ENCODE measurements at regions not wholly inside any gene's neighbourhood (a gene's known extent, or its start where the extent isn't known, plus 50 kb on each side); places are given as distances from the start of the nearest gene placed in this dataset.

DNA sequence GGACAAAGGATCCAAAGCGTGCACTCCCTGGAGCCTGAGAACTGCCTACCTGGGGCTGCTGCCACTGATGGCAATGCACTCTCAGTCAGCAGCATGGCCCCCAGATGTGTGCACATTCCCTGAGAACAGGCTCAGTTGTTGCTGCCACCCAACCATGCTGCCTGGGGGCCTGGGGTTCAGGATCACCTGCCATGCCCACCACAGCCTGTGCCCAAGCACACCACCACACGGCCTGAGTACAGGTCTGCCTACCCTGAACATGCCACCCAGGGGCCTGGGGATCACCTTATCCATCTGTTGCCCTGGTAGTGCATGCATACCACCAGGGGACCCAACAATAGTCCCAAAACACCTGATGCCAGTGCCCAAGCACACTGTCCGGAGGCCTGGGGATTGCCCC lies 1174.5 kb downstream of the SORCS1 start:
- in situ Hi-C loops (cut with HindIII; ENCODE audit: low sequenced_read_pairs): no loop called here

- in situ Hi-C loops (cut with HindIII; ENCODE audit: low sequenced_read_pairs): no loop called here
These were observed 1175.7 kb downstream of the SORCS1 start for GRCh38 chr10:105988848-105989247.

GRCh38 chr10:105986912-105987635 lies 1177.4 kb downstream of the SORCS1 start:
- in situ Hi-C loops (cut with HindIII; ENCODE audit: low sequenced_read_pairs): no loop called here

DNA sequence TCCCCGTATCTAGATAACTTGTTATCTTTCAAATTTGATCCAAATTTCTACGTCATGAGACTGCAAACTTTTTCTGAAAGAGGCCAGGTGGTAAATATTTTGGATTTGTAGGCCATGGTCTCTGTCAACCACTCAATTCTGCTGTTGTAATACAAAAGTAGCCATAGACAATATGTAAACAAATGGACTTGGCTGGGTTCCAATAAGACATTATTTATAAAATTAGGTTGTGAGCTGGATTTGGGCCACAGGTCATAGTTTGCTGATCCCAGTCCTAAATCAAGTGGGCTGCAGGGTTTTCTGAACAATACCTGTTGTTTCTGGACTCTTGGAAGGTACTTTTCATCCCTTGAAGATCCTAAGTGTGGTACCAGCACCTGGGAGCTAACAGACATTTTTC lies 1178.0 kb downstream of the SORCS1 start:
- in situ Hi-C loops (cut with HindIII; ENCODE audit: low sequenced_read_pairs): no loop called here

DNA sequence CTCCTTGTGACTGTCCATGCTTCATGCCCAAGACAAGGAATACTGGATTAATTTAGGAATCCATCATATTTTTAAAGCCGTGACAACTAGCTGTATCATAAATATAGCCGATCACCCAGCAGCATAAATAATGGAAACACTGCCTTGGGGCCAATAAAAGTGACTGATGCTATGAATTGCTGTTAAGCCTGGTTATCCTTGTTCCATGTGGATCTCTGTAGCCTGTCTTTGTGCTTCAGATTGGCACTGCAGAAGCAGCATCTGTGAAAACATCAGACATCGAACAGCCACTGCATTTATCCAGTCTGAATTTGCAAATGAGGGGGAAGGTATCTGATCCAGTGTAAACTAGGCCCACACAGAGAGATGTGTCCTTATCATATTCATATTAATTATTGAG lies 1181.8 kb downstream of the SORCS1 start:
- in situ Hi-C loops (cut with HindIII; ENCODE audit: low sequenced_read_pairs): no loop called here

DNA sequence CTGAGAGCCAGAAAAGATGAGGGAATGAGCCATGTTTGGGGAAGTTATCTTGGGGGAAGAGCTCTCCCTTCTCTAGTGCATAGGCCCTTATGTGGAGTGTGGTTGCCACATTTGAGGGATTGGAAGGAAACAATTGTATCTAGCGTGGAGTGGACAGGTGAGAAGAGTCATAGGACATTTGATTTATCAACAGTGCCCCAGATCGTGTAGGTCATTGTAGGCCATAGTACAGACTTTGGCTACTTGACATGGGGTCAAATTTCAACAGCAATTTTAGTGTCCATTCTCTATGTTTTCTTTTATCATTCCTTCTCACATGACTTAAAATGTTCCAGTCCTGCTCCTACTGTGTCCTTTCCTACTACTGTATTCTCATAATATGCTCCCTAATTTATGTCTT lies 1182.8 kb downstream of the SORCS1 start:
- in situ Hi-C loops (cut with HindIII; ENCODE audit: low sequenced_read_pairs): no loop called here

- in situ Hi-C loops (cut with HindIII; ENCODE audit: low sequenced_read_pairs): no loop called here
These were observed 1189.6 kb downstream of the SORCS1 start for GRCh38 chr10:105974803-105975456.

GRCh38 chr10:105973902-105974301 lies 1190.6 kb downstream of the SORCS1 start:
- in situ Hi-C loops (cut with HindIII; ENCODE audit: low sequenced_read_pairs): no loop called here

DNA sequence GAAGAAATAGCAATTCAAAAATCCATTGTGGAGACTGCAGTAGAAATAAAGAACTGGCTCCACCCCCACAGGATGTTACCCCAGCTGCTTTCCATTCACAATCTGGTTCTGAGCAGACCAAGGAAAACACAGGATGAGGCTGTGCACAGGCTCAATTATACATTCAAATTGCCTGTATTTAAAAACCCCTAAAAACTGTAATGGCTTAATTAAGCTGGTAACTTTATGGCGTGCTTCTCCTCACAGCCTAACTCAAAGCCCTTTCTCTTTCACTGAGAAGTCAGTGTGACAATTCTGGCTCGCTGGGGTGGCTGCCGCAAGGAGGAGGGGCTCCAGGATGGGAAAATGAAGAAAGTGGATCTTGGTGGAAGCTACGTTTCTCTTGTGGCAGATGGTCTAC lies 1191.1 kb downstream of the SORCS1 start:
- in situ Hi-C loops (cut with HindIII; ENCODE audit: low sequenced_read_pairs): no loop called here

DNA sequence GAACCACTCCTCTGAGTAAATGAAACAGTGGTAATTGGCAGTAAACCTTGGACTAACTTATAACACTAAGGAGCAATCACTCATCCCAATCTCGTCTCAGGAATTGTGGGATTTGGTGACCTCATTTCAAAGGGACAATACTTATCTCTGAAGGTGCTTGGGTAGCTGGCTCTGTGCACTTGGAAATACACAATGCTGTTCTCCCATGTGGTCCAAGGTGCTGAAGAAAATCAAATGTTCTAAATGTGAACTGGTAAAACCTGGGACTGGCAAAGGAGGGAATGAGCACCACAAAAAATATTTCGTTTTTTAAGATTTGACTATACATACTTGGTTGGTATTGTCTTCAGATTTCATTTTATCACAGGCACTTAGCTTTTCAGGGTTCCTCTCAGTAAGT lies 1193.0 kb downstream of the SORCS1 start:
- in situ Hi-C loops (cut with HindIII; ENCODE audit: low sequenced_read_pairs): no loop called here

- in situ Hi-C loops (cut with HindIII; ENCODE audit: low sequenced_read_pairs): no loop called here
These were observed 1194.6 kb downstream of the SORCS1 start for GRCh38 chr10:105969884-105970377.

DNA sequence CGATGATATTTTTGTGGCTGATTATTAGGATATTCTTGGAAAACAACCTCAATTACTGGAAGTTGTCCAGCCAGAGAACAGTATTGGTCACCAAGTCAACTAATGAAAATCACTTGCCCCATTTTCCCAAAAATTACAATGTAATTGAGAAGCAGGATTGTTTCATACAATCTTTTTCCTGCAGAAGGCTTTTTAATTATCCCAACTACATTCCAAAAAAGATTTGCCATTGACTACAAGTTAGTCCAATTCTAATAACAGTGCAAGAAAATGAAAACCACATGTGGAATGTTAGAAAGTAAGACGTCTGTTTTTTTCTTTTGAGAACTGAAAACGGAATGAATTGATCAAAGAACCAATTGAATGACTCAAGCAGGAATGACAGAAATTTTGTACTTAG lies 1195.8 kb downstream of the SORCS1 start:
- in situ Hi-C loops (cut with HindIII; ENCODE audit: low sequenced_read_pairs): no loop called here

DNA sequence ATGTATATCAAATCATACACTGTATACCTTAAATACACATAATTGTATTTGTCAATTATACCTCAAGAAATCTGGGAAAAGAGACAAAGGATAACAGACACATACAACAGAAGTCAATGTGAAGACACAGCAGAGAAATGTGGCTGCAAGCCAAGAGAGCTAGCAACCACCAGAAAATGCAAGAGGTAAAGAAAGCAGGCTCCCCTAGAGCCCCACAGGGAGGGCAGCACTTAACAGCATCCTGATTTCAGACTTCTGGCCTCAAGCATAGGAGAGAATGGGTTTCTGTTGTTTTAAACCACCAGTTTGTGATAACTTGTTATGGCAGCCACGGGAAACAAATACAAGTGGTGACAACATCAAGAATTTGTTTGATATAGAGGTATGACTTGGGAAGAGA lies 1197.2 kb downstream of the SORCS1 start:
- in situ Hi-C loops (cut with HindIII; ENCODE audit: low sequenced_read_pairs): no loop called here

DNA sequence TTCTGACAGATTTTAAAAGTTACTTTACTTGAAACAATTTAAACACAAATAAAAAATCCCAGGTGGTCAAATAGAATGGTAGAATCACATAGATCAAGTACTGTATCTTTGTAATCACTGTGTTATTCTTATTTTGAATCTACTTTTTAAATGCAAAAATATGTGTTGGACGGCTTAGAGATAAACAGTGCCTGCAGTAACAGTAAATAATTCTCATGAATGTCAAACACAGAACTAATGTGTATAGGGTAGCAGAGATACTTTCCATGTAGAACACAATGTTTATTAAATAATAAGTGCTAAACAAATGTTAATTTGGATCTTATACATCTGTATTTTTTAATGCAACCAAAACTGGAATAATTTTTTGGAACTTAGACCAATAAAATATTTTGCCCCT lies 1199.4 kb downstream of the SORCS1 start:
- in situ Hi-C loops (cut with HindIII; ENCODE audit: low sequenced_read_pairs): no loop called here

DNA sequence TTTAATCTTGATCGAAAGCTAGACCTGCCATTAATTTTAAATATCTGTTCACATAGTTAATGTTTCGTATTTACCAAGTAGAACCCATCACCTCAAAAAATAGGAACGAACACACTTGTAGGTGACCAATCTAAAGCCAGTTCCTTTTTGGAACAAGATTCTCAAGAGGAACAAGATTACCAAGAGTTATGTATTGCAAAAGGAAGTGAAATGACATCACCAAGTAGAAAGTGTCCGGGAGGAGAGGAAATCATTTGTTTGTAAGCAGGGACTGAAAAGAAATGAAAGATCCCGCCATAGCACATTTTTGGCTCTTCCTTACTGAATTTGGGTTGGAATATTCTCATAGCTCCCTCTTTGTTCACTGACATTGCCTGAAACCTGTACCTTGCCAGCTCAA lies 1200.5 kb downstream of the SORCS1 start:
- in situ Hi-C loops (cut with HindIII; ENCODE audit: low sequenced_read_pairs): no loop called here

DNA sequence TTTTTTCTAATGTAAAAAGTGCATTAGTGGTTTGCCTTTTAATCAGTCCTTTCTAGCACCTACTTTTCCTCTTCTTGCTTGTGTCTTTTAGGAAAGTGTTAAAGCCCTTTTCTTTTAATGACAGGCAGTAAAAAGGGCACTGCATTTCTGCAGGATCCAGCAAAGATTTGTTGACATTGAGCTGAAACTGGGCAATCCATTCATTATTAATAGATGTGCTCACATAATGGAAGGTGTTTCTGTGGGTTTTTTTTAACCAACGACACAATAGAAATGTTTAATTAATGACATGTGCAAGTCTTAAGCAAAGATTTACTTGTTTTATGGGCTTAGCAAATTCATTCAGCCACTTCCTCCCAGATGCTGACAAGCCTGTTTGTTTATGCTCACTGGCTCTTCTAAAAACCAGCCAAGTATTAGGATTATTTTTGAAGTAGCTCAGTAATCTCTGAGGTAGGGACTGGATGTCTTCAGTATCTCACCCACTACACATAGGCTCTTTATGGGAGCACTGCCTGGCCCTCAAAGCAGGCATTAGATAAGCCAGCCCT lies 1201.1 kb downstream of the SORCS1 start:
- in situ Hi-C loops (cut with HindIII; ENCODE audit: low sequenced_read_pairs): no loop called here

GRCh38 chr10:105956550-105956949 lies 1208.0 kb downstream of the SORCS1 start:
- in situ Hi-C loops (cut with HindIII; ENCODE audit: low sequenced_read_pairs): no loop called here

GRCh38 chr10:105953861-105954260 lies 1210.6 kb downstream of the SORCS1 start:
- in situ Hi-C loops (cut with HindIII; ENCODE audit: low sequenced_read_pairs): no loop called here

DNA sequence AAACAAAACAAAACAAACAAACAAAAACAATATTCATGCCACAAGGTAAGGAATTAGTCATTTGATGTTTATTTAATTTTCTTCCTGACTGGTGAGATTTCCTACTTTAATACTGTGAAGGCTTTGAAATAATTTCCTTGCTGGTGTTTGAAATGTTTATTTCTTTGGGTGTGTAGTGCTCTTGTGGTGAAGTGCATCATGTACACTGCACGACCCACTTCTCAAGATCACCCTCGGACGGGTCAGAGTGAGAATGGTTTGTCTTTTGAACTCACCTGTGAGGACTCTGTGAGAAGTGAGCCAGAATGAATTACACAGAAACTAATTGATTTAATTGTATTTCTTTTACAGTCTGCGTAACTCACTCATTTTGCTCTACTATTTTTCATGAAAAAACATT lies 1211.5 kb downstream of the SORCS1 start:
- in situ Hi-C loops (cut with HindIII; ENCODE audit: low sequenced_read_pairs): no loop called here

- in situ Hi-C loops (cut with HindIII; ENCODE audit: low sequenced_read_pairs): no loop called here
These were observed 1212.4 kb downstream of the SORCS1 start for GRCh38 chr10:105952153-105952552.

DNA sequence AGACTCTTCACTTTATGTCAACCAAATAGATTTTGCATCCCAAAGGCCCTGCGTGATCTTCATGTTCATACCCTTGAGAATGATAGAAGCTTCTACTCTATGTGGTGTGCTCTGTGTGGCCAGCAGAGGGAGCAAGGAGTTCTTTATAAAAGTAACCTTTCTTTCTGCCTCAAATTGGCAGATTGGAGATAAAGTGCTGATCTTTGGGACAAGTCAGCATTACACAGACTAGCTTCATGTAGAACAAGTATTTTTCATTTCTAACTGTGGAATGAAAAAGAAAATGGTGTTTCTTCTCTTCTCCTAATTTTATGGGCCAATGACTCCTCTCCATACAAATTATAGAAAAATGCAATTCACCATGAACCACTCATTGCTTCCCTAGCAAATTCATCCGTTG lies 1214.1 kb downstream of the SORCS1 start:
- in situ Hi-C loops (cut with HindIII; ENCODE audit: low sequenced_read_pairs): no loop called here

- in situ Hi-C loops (cut with HindIII; ENCODE audit: low sequenced_read_pairs): no loop called here
These were observed 1214.8 kb downstream of the SORCS1 start for GRCh38 chr10:105949721-105950120.

Measured in DLD1 (cell line).